Astrocyte of the hippocampus (primary cell): ENCODE measurements at regions not wholly inside any gene's neighbourhood (a gene's known extent, or its start where the extent isn't known, plus 50 kb on each side); places are given as distances from the start of the nearest gene placed in this dataset.
"Not testable (repeated sequence)": the region's sequence is repeated elsewhere in the genome, so short reads cannot be mapped to it uniquely, and the experiment has no call there.

ENCODE experiments used
- DNase-seq: peaks from one replicate; pipeline ENCODE4 v3.0.0; 2011; ENCODE audit warnings: low read depth, low spot score

- DNase-seq: peak; percentile 32
Observed at GRCh38 chr5:16304846-16305245, 125.3 kb upstream of the MARCHF11 start.

GRCh38 chr5:16296946-16297345 is 117.4 kb upstream of the MARCHF11 start:
- DNase-seq: no peak

GRCh38 chr5:16291894-16292293 is 112.3 kb upstream of the MARCHF11 start:
- no peak for DNase-seq

GRCh38 chr5:16291474-16291873 is 111.9 kb upstream of the MARCHF11 start:
- no peak for DNase-seq

- no peak for DNase-seq
Observed at GRCh38 chr5:16283791-16284190, 104.2 kb upstream of the MARCHF11 start.

- DNase-seq: not testable (repeated sequence)
Observed at GRCh38 chr5:16276859-16277258, 97.3 kb upstream of the MARCHF11 start.

GRCh38 chr5:16271851-16272250 is 92.3 kb upstream of the MARCHF11 start:
- DNase-seq: no peak

GRCh38 chr5:16265141-16265540 is 85.5 kb upstream of the MARCHF11 start:
- peak; percentile 1 for DNase-seq

- DNase-seq: no peak
Observed at GRCh38 chr5:16260000-16260399, 80.4 kb upstream of the MARCHF11 start.

- no peak for DNase-seq
Observed at GRCh38 chr5:16253856-16254255, 74.3 kb upstream of the MARCHF11 start.

GRCh38 chr5:16245956-16246355 is 66.4 kb upstream of the MARCHF11 start:
- peak; percentile 0 for DNase-seq

GRCh38 chr5:16245249-16245648 is 65.7 kb upstream of the MARCHF11 start:
- DNase-seq: no peak

GRCh38 chr5:16238018-16238417 is 58.4 kb upstream of the MARCHF11 start:
- DNase-seq: no peak

GRCh38 chr5:16234598-16234997 is 55.0 kb upstream of the MARCHF11 start:
- DNase-seq: no peak

- no peak for DNase-seq
Observed at GRCh38 chr5:16233730-16234129, 54.1 kb upstream of the MARCHF11 start.

- DNase-seq: no peak
Observed at GRCh38 chr5:16229357-16229940, 49.9 kb upstream of the MARCHF11 start.
